A549 (cell line): ENCODE measurements at regions not wholly inside any gene's neighbourhood (a gene's known extent, or its start where the extent isn't known, plus 50 kb on each side); places are given as distances from the start of the nearest gene placed in this dataset.

Source experiments
- ATAC-seq, 2 experiments: fragments of 200-7000 bp in 1 of 2; fragments of >200 bp in 1 of 2; cut with Nextera tagmentation in 1 of 2; cut with Tn5 transposase in 1 of 2; 3 replicates each; pipeline versions ENCODE4 v1.8.0 to v1.9.1; 2018 to 2020; ENCODE audit warnings: mild to moderate bottlenecking in 1 of 2, moderate library complexity in 1 of 2
- CTCF ChIA-PET: fragments of 300-600 bp; sonication (Branson Sonifier 250); formaldehyde crosslinking; extraction: SDS; loops from one replicate; lab custom pipeline; 2021; ENCODE audit warnings: antibody characterized with exemption, inconsistent platforms; lab: Yijun Ruan, JAX
- POLR2A ChIA-PET: fragments of 350-600 bp; formaldehyde crosslinking; extraction: SDS; loops from one replicate; lab custom pipeline; 2021; ENCODE audit warnings: antibody characterized with exemption, inconsistent platforms; lab: Yijun Ruan, JAX
- DNase-seq, 2 experiments: peaks; one replicate each; pipeline versions ENCODE4 v3.0.0 to v3.0.0-alpha.2; 2011 to 2016; ENCODE audit warnings: low read depth in 1 of 2, low spot score in 1 of 2
- FAIRE-seq: peaks from 2 replicates; lab custom pipeline; 2011; peaks lifted over from hg19 to GRCh38; lab: Jason Lieb, UNC
- H3K27ac ChIP-seq, 2 experiments: fragments of >200 bp; sonication (Bioruptor Twin); formaldehyde crosslinking; 3 replicates each; pipeline ENCODE4 v1.5.1; 2016 to 2017
- H3K4me1 ChIP-seq: fragments of >200 bp; sonication (Bioruptor Twin); formaldehyde crosslinking; 3 replicates; pipeline ENCODE4 v1.6.1; 2016
- H3K4me2 ChIP-seq: fragments of >200 bp; sonication (Bioruptor Twin); formaldehyde crosslinking; 3 replicates; pipeline ENCODE4 v1.6.1; 2016
- H3K4me3 ChIP-seq: fragments of >200 bp; sonication (Bioruptor Twin); formaldehyde crosslinking; 3 replicates; pipeline ENCODE4 v1.5.1; 2016
- H3K9me3 ChIP-seq: fragments of >200 bp; sonication (Bioruptor Twin); formaldehyde crosslinking; 3 replicates; pipeline ENCODE4 v1.6.1; 2016
- BHLHE40 ChIP-seq: IDR thresholded peaks from 2 replicates; pipeline ENCODE4 v1.6.1; 2012; ENCODE audit warnings: low read depth, low read length, inconsistent platforms
- CBX8 ChIP-seq: fragments of 200-600 bp; sonication (generic); IDR thresholded peaks from 2 replicates; pipeline ENCODE4 v1.6.1; 2016
- E2F6 ChIP-seq: IDR thresholded peaks from 2 replicates; pipeline ENCODE4 v1.6.1; 2012; ENCODE audit warnings: low read depth, borderline replicate concordance
- EHMT2 ChIP-seq: fragments of 200-600 bp; sonication (generic); IDR thresholded peaks from 2 replicates; pipeline ENCODE4 v1.6.1; 2016; ENCODE audit warnings: antibody characterized with exemption, low read depth, mild to moderate bottlenecking, moderate library complexity
- ESRRA ChIP-seq: fragments of 150-350 bp; IDR thresholded peaks from 2 replicates; pipeline ENCODE4 v1.6.1; 2014; ENCODE audit warnings: mild to moderate bottlenecking, low read length, borderline replicate concordance
- FOSB ChIP-seq: fragments of 250-450 bp; sonication (Bioruptor Pico); IDR thresholded peaks from 2 replicates; pipeline ENCODE4 v1.5.0; 2020; ENCODE audit warnings: mild to moderate bottlenecking, moderate library complexity
- FOXS1 ChIP-seq: fragments of 250-450 bp; sonication (Bioruptor Pico); IDR thresholded peaks from 2 replicates; pipeline ENCODE4 v1.5.0; 2020; ENCODE audit warnings: mild to moderate bottlenecking, moderate library complexity
- HDAC2 ChIP-seq: fragments of 200-600 bp; sonication (generic); IDR thresholded peaks from 2 replicates; pipeline ENCODE4 v1.6.1; 2016
- HOXA7 ChIP-seq: fragments of 250-450 bp; sonication (Bioruptor Pico); IDR thresholded peaks from 2 replicates; pipeline ENCODE4 v1.5.0; 2020; ENCODE audit warnings: mild to moderate bottlenecking, moderate library complexity
- KDM1A ChIP-seq: fragments of 200-600 bp; sonication (generic); IDR thresholded peaks from 2 replicates; pipeline ENCODE4 v1.6.1; 2016; ENCODE audit warnings: low read depth, mild to moderate bottlenecking
- MAZ ChIP-seq: fragments of 150-350 bp; IDR thresholded peaks from 2 replicates; pipeline ENCODE4 v1.6.1; 2014; ENCODE audit warnings: antibody characterized with exemption, low read depth, low read length, borderline replicate concordance
- NPAS2 ChIP-seq: fragments of 250-450 bp; sonication (Bioruptor Pico); IDR thresholded peaks from 2 replicates; pipeline ENCODE4 v1.8.0; 2022; ENCODE audit warnings: mild to moderate bottlenecking, moderate library complexity, borderline replicate concordance
- NR3C1 ChIP-seq: fragments of >200 bp; sonication (Bioruptor Twin); formaldehyde crosslinking; IDR thresholded peaks from 3 replicates; pipeline ENCODE4 v1.6.1; 2017
- PHF8 ChIP-seq: fragments of 200-600 bp; sonication (generic); IDR thresholded peaks from 2 replicates; pipeline ENCODE4 v1.6.1; 2016; ENCODE audit warnings: low read depth, mild to moderate bottlenecking, antibody characterized with exemption, moderate library complexity, borderline replicate concordance
- RCOR1 ChIP-seq: fragments of 150-350 bp; IDR thresholded peaks from 2 replicates; pipeline ENCODE4 v1.6.1; 2014; ENCODE audit warnings: antibody characterized with exemption, low read length, low read depth
- TP53 ChIP-seq: fragments of 250-450 bp; sonication (Bioruptor Pico); IDR thresholded peaks from 2 replicates; pipeline ENCODE4 v1.5.0; 2021; ENCODE audit warnings: mild to moderate bottlenecking, moderate library complexity
- ZFP36 ChIP-seq: fragments of 450-650 bp; IDR thresholded peaks from 2 replicates; pipeline ENCODE4 v1.6.1; 2014; ENCODE audit warnings: borderline replicate concordance; ENCODE audit not compliant: partially characterized antibody
- WGBS: methylation state at CpG from one replicate; pipeline ENCODE4 v1.1.6; 2017; ENCODE audit errors: missing lambda C conversion rate; 5-methylcytosine and 5-hydroxymethylcytosine counted together
- TF ChIP-seq, protein P1 (sequence below): IDR thresholded peaks from 2 replicates; pipeline ENCODE4 v1.6.1; 2012
- TF ChIP-seq, protein P2 (sequence below): fragments of >200 bp; sonication (Bioruptor Twin); formaldehyde crosslinking; IDR thresholded peaks from 3 replicates; pipeline ENCODE4 v1.6.1; 2016

DNA sequence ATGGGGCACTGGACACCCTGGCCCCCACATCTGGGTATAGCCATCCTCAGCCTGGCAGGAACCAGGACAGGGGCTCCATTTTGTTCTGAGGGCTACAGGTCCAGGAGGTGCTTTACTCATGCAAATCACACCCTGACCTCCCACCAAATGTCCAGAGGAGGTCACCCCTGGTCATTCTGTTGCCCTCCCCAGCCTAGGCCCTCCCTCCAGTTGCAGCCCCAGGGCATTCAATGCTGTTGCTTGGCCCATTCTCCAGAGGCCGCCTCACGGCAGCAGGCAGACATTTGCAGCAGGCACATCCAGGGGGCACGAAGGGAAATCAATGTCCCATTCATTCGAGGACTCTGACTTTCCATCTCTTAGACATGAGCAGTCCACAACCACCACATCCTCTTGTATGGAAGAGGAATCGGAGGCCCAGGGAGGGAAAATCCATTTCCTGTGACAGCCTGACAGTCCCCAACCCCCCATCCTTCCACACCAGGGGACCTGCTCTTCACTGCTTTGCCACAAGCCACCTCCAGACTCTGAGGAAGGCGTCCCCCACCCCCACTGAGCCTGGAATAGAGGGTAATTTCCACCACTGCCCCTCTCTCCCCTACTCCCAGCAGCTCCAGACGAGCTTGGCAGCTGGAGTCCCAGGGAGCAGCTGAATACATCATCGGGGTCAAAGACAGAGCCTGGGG is 76.2 kb upstream of the UNC5B start:
- H3K4me2 ChIP-seq: no peak overlapping the region
- ATAC-seq (no peak), FAIRE-seq (no peak), DNase-seq (no peak)
- CTCF ChIA-PET: no interaction called here
- TF ChIP-seq BHLHE40 (no peak), E2F6 (no peak), NPAS2 (CRISPR knock-in tag) (no peak)
- 54% methylated on average over 7 of the region's 8 CpGs for WGBS
- no peaks in the 10 kb centered on the region for H3K4me1 ChIP-seq
- no peaks in the 10 kb centered on the region for H3K9me3 ChIP-seq
- no peak overlapping the region for H3K4me3 ChIP-seq
- H3K27ac ChIP-seq: no peak overlapping the region
- POLR2A ChIA-PET: no interaction called here

DNA sequence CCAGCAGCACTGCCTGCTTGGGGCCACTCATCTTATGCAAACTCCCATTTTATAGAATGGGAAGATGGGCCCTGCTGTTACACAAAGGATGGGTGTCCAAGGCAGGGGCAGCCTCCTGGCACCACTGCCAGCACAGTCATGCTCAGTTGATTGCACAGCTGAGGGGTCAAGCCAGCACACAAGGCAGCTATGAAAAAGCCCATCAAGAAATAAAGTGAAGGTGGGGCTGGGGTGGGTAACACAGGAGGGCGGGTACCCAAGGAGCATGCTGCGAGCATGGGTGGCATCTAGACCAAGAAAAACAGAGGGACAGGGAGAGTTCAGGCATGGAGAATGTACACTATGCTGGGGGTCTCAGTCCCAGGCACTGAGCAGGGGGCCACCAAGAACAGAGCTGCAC is 74.7 kb upstream of the UNC5B start:
- Histone ChIP-seq H3K4me1 (no peaks in the 10 kb centered on the region), H3K9me3 (no peaks in the 10 kb centered on the region), H3K4me2 (no peak overlapping the region), H3K27ac (no peak overlapping the region), H3K4me3 (no peak overlapping the region)
- ATAC-seq: no peak
- ChIA-PET POLR2A (no interaction called here), CTCF (no interaction called here)
- no peak for DNase-seq
- no peak for FAIRE-seq
- 58% methylated on average over 2 of the region's 2 CpGs for WGBS
- TF ChIP-seq KDM1A (no peak), FOSB (CRISPR knock-in tag) (no peak)

DNA sequence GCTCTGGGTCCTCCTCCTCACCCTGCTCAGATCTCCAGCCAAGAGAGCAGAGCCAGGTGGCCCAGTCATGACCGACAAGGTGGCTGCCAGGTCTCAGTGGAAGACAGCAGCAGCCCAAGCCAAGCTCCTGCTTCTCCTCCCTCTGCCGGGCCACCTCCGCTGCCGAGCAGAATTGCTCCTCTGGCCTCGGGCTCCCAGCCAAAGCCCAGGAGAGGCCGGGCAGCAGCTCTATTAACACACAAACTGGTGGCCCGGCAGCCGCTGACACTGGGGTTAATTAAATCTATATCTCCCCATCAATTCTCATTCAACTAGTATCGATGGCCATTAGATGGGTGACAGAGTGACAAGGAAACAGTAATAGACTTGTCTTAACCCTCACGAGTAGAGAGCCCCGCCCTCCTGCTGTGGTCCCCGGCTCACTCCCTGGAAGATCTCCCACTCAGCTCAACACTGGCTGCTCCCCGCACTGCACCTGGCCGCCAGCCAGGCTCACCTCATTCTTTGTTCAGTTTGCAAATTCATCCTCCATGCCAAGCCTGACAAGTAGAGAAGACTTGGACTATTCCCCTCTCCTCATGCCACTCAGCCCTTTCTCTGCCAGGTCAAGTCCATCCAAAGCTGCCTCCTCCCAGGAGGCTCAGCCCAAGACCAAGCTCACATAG is 74.1 kb upstream of the UNC5B start:
- Histone ChIP-seq H3K4me1 (no peaks in the 10 kb centered on the region), H3K9me3 (no peaks in the 10 kb centered on the region), H3K27ac (no peak overlapping the region), H3K4me2 (no peak overlapping the region), H3K4me3 (no peak overlapping the region)
- no peak for FAIRE-seq
- DNase-seq: no peak
- no peak for ATAC-seq
- CTCF ChIA-PET: no interaction called here
- TF ChIP-seq HOXA7 (CRISPR knock-in tag) (no peak), NR3C1 (no peak), RCOR1 (no peak), PHF8 (no peak), ESRRA (no peak), TP53 (no peak), CBX8 (no peak), FOXS1 (CRISPR knock-in tag) (no peak), HDAC2 (no peak), BHLHE40 (no peak), MAZ (no peak), EHMT2 (no peak), ZFP36 (no peak)
- TF ChIP-seq, protein P1, sequence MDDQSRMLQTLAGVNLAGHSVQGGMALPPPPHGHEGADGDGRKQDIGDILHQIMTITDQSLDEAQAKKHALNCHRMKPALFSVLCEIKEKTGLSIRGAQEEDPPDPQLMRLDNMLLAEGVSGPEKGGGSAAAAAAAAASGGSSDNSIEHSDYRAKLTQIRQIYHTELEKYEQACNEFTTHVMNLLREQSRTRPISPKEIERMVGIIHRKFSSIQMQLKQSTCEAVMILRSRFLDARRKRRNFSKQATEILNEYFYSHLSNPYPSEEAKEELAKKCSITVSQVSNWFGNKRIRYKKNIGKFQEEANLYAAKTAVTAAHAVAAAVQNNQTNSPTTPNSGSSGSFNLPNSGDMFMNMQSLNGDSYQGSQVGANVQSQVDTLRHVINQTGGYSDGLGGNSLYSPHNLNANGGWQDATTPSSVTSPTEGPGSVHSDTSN: no peak
- TF ChIP-seq, protein P2, sequence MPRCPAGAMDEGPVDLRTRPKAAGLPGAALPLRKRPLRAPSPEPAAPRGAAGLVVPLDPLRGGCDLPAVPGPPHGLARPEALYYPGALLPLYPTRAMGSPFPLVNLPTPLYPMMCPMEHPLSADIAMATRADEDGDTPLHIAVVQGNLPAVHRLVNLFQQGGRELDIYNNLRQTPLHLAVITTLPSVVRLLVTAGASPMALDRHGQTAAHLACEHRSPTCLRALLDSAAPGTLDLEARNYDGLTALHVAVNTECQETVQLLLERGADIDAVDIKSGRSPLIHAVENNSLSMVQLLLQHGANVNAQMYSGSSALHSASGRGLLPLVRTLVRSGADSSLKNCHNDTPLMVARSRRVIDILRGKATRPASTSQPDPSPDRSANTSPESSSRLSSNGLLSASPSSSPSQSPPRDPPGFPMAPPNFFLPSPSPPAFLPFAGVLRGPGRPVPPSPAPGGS: no peak
- TF ChIP-seq, all 56 proteins: peak for 0
- 29% methylated on average over 11 of the region's 14 CpGs for WGBS
- POLR2A ChIA-PET: no interaction called here
